Brain pericyte (primary cell): ENCODE measurements at regions not wholly inside any gene's neighbourhood (a gene's known extent, or its start where the extent isn't known, plus 50 kb on each side); places are given as distances from the start of the nearest gene placed in this dataset.

Experiments
- DNase-seq: peaks from one replicate; pipeline ENCODE4 v3.0.0-alpha.2; 2012; ENCODE audit warnings: low read depth, low spot score

GRCh38 chr7:16978358-16979244 is 96.8 kb upstream of the AGR3 start:
- DNase-seq = peak; percentile 36

DNA sequence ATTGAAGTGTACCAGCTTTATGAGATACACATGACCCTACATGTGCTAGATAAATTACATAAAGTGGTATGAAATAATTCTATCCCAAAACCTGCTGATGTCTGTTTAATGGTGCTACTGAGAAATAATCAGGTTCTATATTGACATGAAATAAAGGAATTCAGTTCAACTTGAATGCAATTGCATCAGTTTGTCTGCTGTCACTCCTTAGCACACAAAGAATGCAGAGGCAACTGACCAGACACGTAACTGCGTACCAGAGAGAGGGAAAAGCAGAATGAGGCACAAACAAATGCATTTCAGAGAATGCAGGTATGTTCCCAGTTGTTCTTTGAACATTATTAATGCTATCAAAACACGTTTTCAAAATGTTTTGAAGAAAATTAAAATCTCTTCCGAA is 98.8 kb upstream of the AGR3 start:
- DNase-seq = no peak

DNA sequence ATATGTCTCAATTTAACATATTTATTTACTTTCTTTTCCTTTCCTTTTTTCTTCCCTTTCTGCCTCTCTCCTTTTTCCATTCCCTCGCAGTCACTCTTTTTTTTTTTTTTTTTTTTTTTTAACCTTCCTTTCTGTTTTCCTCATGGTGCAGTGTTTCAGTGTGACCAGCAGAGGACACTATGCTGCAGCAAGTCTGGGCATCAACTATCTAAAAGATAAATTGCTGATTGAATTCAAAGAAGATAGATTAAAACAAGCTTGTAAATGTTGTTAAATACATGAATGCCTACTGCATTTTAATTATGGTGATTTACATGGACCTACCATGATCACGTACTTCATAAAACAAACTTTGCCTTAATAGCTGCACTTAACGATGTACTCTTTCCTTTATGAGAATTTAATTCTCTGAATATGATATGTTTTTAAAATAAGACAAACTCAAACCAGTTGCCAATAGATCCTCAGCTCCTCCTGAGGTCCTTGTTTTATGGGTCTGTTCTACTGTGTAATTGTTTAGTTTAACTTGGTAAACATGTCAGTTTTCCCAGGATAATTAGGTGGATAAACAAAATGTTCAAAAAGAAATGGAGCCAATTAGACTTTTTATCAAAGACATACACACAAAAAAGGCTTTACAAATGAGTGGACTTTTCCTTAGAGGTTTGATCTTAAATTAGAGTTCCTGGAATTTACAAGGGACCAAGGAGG is 101.0 kb upstream of the AGR3 start:
- DNase-seq = no peak

- no peak for DNase-seq
These were observed 102.6 kb upstream of the AGR3 start for GRCh38 chr7:16984375-16984774.

- DNase-seq = no peak
These were observed 103.8 kb upstream of the AGR3 start for GRCh38 chr7:16985621-16986020.

DNA sequence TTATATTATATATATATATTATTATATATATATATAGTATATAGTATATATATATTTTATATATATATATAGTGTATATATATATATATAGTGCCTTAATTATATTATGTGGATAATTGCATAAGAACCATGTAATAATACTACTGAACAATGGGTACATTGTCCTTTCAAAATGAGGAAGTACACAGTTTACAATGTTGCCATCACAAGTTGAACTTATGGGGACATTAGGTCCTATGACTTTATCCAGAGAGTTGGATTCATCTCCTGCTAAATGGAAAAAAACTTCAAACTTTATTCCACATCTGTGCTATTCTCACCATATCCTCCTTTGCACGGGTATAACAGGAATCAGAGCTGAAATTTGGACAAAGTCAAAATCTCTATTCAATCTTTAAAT is 105.0 kb upstream of the AGR3 start:
- no peak for DNase-seq

DNA sequence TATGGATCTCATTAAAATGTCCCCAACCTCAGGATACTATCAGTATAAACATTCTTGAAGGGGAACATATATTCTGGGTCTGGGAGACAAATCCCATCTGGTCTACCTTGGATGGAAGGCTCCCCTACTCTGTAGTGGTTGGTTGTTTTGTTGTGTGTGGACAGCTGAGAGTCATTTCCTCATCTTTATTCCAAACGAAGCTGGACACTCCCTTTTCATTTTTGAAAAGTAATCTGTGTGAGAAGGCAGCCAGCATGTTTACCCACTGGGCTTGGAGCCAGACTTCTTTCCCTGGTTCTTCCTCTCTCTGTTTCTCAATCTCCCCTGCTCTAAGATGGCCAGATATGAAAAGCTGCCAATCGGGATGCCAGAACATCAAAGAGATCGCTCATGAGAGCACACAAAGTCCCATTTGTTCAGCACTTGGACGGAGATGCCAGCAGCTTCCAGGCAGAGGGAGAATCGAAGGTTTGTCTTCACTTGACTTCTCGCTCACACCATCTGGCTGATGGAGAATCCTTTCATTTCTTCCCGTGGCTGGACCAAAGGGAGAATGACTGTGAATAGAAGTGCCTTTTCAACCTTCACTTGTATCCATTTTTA is 108.1 kb upstream of the AGR3 start:
- DNase-seq = peak; percentile 73

GRCh38 chr7:16991551-16991950 is 109.8 kb upstream of the AGR3 start:
- DNase-seq = no peak

GRCh38 chr7:16993543-16993942 is 111.8 kb upstream of the AGR3 start:
- DNase-seq = no peak

DNA sequence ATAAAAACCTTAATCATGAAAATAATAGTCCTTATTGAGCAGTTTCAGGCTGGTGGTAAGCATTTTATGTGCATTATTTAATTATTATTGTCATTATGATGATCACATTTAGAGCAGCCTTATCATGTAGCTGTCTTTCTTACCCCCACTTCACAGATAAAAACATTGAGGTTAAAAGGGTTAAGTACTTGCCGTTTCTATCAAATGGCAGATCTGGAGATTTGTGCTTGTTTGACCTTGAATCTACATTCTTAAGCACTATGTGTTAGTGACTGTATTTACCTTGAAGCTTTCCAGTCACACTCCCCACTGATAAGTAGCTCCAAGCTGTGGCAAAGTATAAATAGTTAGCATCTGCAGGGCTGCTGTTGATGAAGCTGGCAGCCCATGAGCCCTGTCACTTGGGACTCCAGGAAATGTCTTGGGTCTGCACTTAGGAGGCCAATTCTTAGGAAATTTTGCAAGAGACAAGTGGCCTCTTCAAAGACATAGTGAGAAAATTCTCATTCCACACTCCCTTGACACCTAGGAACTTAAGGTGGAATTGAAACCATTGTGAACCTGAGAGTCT is 116.8 kb upstream of the AGR3 start:
- DNase-seq = no peak

- DNase-seq = no peak
These were observed 117.9 kb upstream of the AGR3 start for GRCh38 chr7:16999541-17000267.

DNA sequence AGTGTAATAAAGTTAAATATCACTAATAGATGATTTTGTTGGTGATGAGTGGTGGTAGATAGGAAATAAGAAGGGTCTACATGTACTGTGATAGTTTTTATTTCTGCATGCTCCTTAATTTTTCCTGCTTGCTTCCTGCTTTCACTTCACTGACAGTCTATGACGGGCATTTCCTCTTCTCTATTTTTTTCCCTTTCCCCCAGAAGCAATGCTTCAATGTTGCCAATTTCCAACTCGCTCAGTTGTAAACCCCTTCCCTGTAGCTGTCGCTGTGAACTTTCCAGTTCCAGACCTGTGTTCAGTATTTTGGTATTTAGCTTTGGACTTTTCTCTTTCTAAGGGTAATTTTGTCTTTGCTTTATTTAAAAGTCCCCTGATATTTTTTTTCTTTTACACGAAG is 123.5 kb upstream of the AGR3 start:
- no peak for DNase-seq

GRCh38 chr7:17007841-17008240 is 126.1 kb upstream of the AGR3 start:
- no peak for DNase-seq

GRCh38 chr7:17009007-17009719 is 127.4 kb upstream of the AGR3 start:
- no peak for DNase-seq

- DNase-seq = no peak
These were observed 128.2 kb upstream of the AGR3 start for GRCh38 chr7:17009933-17010332.

GRCh38 chr7:17010637-17011300 is 129.0 kb upstream of the AGR3 start:
- no peak for DNase-seq

- no peak for DNase-seq
These were observed 131.4 kb upstream of the AGR3 start for GRCh38 chr7:17013204-17013603.

GRCh38 chr7:17014686-17015085 is 132.9 kb upstream of the AGR3 start:
- DNase-seq = no peak

GRCh38 chr7:17015598-17016031 is 133.8 kb upstream of the AGR3 start:
- no peak for DNase-seq

- DNase-seq = no peak
These were observed 134.7 kb upstream of the AGR3 start for GRCh38 chr7:17016402-17017010.
